PC-3 (cell line): ENCODE measurements at regions not wholly inside any gene's neighbourhood (a gene's known extent, or its start where the extent isn't known, plus 50 kb on each side); places are given as distances from the start of the nearest gene placed in this dataset.
"Not testable (repeated sequence)": the region's sequence is repeated elsewhere in the genome, so short reads cannot be mapped to it uniquely, and the experiment has no call there.

Source experiments
- EZH2 ChIP-seq: fragments of 300-600 bp; sonication (generic); IDR thresholded peaks from one replicate; pipeline ENCODE4 v1.6.1; 2017; ENCODE audit warnings: antibody characterized with exemption, mild to moderate bottlenecking, low read length; ENCODE audit not compliant: unreplicated experiment
- EZH2phosphoT487 ChIP-seq: fragments of 300-600 bp; sonication (generic); IDR thresholded peaks from 2 replicates; pipeline ENCODE4 v1.6.1; 2018; ENCODE audit warnings: mild to moderate bottlenecking, antibody characterized with exemption, low read length, borderline replicate concordance
- TF ChIP-seq, protein P1 (sequence below): fragments of 300-600 bp; sonication (generic); conservative IDR thresholded peaks from 2 replicates; pipeline ENCODE4 v1.5.1; 2017; ENCODE audit warnings: antibody characterized with exemption, low read depth, mild to moderate bottlenecking, low read length

DNA sequence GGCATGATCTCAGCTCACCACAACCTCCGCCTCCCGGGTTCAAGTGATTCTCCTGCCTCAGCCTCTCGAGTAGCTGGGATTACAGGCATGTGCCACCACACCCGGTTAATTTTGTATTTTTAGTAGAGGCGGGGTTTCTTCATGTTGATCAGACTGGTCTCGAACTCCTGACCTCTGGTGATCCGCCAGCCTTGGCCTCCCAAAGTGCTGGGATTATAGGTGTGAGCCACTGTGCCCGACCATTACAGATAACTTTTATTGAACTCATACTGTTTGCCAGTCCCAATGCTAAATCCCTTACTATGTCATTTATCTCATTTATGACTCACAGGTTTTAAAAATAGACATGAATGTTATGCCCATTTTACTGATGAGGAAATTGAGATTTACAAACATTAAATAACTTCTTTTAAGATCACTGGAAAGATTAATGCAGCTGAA lies 193.9 kb upstream of the ZNF217 start:
- TF ChIP-seq, protein P1, sequence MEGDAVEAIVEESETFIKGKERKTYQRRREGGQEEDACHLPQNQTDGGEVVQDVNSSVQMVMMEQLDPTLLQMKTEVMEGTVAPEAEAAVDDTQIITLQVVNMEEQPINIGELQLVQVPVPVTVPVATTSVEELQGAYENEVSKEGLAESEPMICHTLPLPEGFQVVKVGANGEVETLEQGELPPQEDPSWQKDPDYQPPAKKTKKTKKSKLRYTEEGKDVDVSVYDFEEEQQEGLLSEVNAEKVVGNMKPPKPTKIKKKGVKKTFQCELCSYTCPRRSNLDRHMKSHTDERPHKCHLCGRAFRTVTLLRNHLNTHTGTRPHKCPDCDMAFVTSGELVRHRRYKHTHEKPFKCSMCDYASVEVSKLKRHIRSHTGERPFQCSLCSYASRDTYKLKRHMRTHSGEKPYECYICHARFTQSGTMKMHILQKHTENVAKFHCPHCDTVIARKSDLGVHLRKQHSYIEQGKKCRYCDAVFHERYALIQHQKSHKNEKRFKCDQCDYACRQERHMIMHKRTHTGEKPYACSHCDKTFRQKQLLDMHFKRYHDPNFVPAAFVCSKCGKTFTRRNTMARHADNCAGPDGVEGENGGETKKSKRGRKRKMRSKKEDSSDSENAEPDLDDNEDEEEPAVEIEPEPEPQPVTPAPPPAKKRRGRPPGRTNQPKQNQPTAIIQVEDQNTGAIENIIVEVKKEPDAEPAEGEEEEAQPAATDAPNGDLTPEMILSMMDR = not testable (repeated sequence)
- TF ChIP-seq EZH2, EZH2phosphoT487: not testable (repeated sequence)
